IMR-90 (cell line): ENCODE measurements at regions not wholly inside any gene's neighbourhood (a gene's known extent, or its start where the extent isn't known, plus 50 kb on each side); places are given as distances from the start of the nearest gene placed in this dataset.

Experiments
- ATAC-seq: fragments of 200-7000 bp; cut with Tn5 transposase; 2 replicates; pipeline ENCODE4 v1.9.1; 2020; ENCODE audit warnings: low read depth, mild to moderate bottlenecking, moderate library complexity
- BruUV-seq: library from RNA; stranded (reverse); fragments of 400-500 nt; replicated peaks from 2 replicates; lab custom pipeline; 2021; lab: Mats Ljungman, UMichigan
- CTCF ChIA-PET: fragments of 300-600 bp; formaldehyde crosslinking; extraction: SDS; loops from one replicate; lab custom pipeline; 2021; ENCODE audit warnings: antibody characterized with exemption; lab: Yijun Ruan, JAX
- POLR2A ChIA-PET: fragments of 300-600 bp; sonication (Branson Sonifier 250); formaldehyde crosslinking; loops from one replicate; lab custom pipeline; 2022; ENCODE audit warnings: antibody characterized with exemption; ENCODE audit not compliant: unreplicated experiment; lab: Charles Lee
- DNase-seq: peaks from one replicate; pipeline ENCODE4 v3.0.0; 2013
- H2AFZ ChIP-seq: replicated peaks from 2 replicates; pipeline ENCODE3; 2013; ENCODE audit warnings: low read length, mild to moderate bottlenecking; ENCODE audit not compliant: poor library complexity
- H2AK5ac ChIP-seq: 2 replicates; pipeline ENCODE4 v1.6.1; 2013; ENCODE audit warnings: low read depth, low read length, inconsistent platforms
- H2AK9ac ChIP-seq: replicated peaks from 2 replicates; pipeline ENCODE3; 2013; ENCODE audit warnings: mild to moderate bottlenecking, low read depth, low read length, moderate library complexity; ENCODE audit not compliant: poor library complexity
- H2BK120ac ChIP-seq: 2 replicates; pipeline ENCODE4 v1.6.1; 2013; ENCODE audit warnings: low read depth, low read length, inconsistent platforms
- H2BK15ac ChIP-seq: 3 replicates; pipeline ENCODE4 v1.6.1; 2013; ENCODE audit warnings: low read depth, low read length, inconsistent platforms
- H2BK20ac ChIP-seq: 2 replicates; pipeline ENCODE4 v1.6.1; 2013; ENCODE audit warnings: low read depth, mild to moderate bottlenecking, inconsistent platforms, low read length, moderate library complexity
- H2BK5ac ChIP-seq: 2 replicates; pipeline ENCODE4 v1.6.1; 2013; ENCODE audit warnings: mild to moderate bottlenecking, low read depth, low read length, inconsistent platforms; ENCODE audit not compliant: poor library complexity, severe bottlenecking
- H3K14ac ChIP-seq: replicated peaks from 2 replicates; pipeline ENCODE4 v1.6.1; 2013; ENCODE audit warnings: low read depth, low read length, inconsistent platforms
- H3K18ac ChIP-seq: 2 replicates; pipeline ENCODE4 v1.6.1; 2013; ENCODE audit warnings: low read depth, low read length, control low read depth
- H3K23ac ChIP-seq: 2 replicates; pipeline ENCODE4 v1.6.1; 2013; ENCODE audit warnings: low read depth, low read length, inconsistent platforms
- H3K27ac ChIP-seq: 2 replicates; pipeline ENCODE4 v1.5.1; 2013; ENCODE audit warnings: mild to moderate bottlenecking, control low read depth, low read length; ENCODE audit not compliant: insufficient read depth
- H3K27me3 ChIP-seq: 2 replicates; pipeline ENCODE4 v1.6.1; 2013; ENCODE audit warnings: low read length; ENCODE audit not compliant: control insufficient read depth, insufficient read depth
- H3K36me3 ChIP-seq: 2 replicates; pipeline ENCODE4 v1.6.1; 2013; ENCODE audit warnings: low read length, mixed read lengths; ENCODE audit not compliant: control insufficient read depth, insufficient read depth
- H3K4ac ChIP-seq: 2 replicates; pipeline ENCODE4 v1.6.1; 2013; ENCODE audit warnings: low read depth, low read length, inconsistent platforms
- H3K4me1 ChIP-seq: 2 replicates; pipeline ENCODE4 v1.6.1; 2013; ENCODE audit warnings: low read length, mixed read lengths; ENCODE audit not compliant: control insufficient read depth, insufficient read depth
- H3K4me2 ChIP-seq: 2 replicates; pipeline ENCODE4 v1.6.1; 2013; ENCODE audit warnings: low read depth, mild to moderate bottlenecking, control low read depth, low read length, moderate library complexity
- H3K4me3 ChIP-seq: 2 replicates; pipeline ENCODE4 v1.5.1; 2013; ENCODE audit warnings: low read depth, mild to moderate bottlenecking, control low read depth, low read length, moderate library complexity; ENCODE audit not compliant: insufficient read depth
- H3K56ac ChIP-seq: 2 replicates; pipeline ENCODE4 v1.6.1; 2013; ENCODE audit warnings: low read length, inconsistent platforms; ENCODE audit not compliant: insufficient read depth; ENCODE audit errors: extremely low read depth
- H3K79me1 ChIP-seq, 2 experiments: 2 replicates each; pipeline ENCODE4 v1.6.1; 2013; ENCODE audit warnings: low read length in 2 of 2, inconsistent platforms in 1 of 2, low read depth in 1 of 2
- H3K9ac ChIP-seq: 2 replicates; pipeline ENCODE4 v1.6.1; 2013; ENCODE audit warnings: low read depth, low read length, control low read depth
- H3K9me1 ChIP-seq: 2 replicates; pipeline ENCODE4 v1.6.1; 2013; ENCODE audit warnings: low read length, inconsistent platforms; ENCODE audit not compliant: insufficient read depth
- H3K9me3 ChIP-seq: 2 replicates; pipeline ENCODE4 v1.6.1; 2013; ENCODE audit warnings: low read length; ENCODE audit not compliant: control insufficient read depth, insufficient read depth
- H4K20me1 ChIP-seq: 2 replicates; pipeline ENCODE4 v1.6.1; 2013; ENCODE audit warnings: low read length, inconsistent platforms; ENCODE audit not compliant: insufficient read depth
- H4K5ac ChIP-seq: 2 replicates; pipeline ENCODE4 v1.6.1; 2013; ENCODE audit warnings: mild to moderate bottlenecking, low read depth, low read length, control low read depth
- H4K8ac ChIP-seq, 2 experiments: 2 replicates each; pipeline ENCODE4 v1.6.1; 2013; ENCODE audit warnings: low read depth in 2 of 2, low read length in 2 of 2, control low read depth in 1 of 2, inconsistent platforms in 1 of 2
- H4K91ac ChIP-seq: 2 replicates; pipeline ENCODE4 v1.6.1; 2013; ENCODE audit warnings: low read depth, low read length, inconsistent platforms; ENCODE audit not compliant: insufficient read depth
- BHLHE40 ChIP-seq: fragments of 150-350 bp; IDR thresholded peaks from 2 replicates; pipeline ENCODE4 v1.6.1; 2016; ENCODE audit warnings: mild to moderate bottlenecking, low read depth, low read length
- MXI1 ChIP-seq: IDR thresholded peaks from 2 replicates; pipeline ENCODE4 v1.6.1; 2012; ENCODE audit warnings: low read depth, mild to moderate bottlenecking, low read length, moderate library complexity, borderline replicate concordance
- WGBS, 2 experiments: methylation state at CpG; one replicate each; pipeline versions ENCODE4 v1.1.5 to v1.1.7; 2013; ENCODE audit warnings: missing lambda C conversion rate in 2 of 2; ENCODE audit not compliant: insufficient read length in 1 of 2; ENCODE audit errors: extremely low coverage in 2 of 2; 5-methylcytosine and 5-hydroxymethylcytosine counted together
- dilution Hi-C: fragments of 300-500 bp; cut with HindIII; formaldehyde crosslinking; loops from one replicate; pipeline ENCODE4 v1.14.3; 2018; ENCODE audit warnings: low sequenced_read_pairs; ENCODE audit not compliant: unreplicated experiment
- in situ Hi-C: fragments of 300-500 bp; cut with MboI; formaldehyde crosslinking; loops from 3 replicates; pipeline ENCODE4 v1.14.3; 2019; ENCODE audit warnings: low sequenced_read_pairs, inconsistent platforms, mixed read lengths
- intact Hi-C: fragments of 100-400 bp; cut with micrococcal nuclease; formaldehyde crosslinking; loops from 2 replicates; pipeline ENCODE4 v1.10.0; 2022
- TF ChIP-seq, protein P1 (sequence below): fragments of 150-350 bp; IDR thresholded peaks from 2 replicates; pipeline ENCODE4 v1.6.1; 2016; ENCODE audit warnings: low read depth, mild to moderate bottlenecking, low read length, moderate library complexity, borderline replicate concordance

DNA sequence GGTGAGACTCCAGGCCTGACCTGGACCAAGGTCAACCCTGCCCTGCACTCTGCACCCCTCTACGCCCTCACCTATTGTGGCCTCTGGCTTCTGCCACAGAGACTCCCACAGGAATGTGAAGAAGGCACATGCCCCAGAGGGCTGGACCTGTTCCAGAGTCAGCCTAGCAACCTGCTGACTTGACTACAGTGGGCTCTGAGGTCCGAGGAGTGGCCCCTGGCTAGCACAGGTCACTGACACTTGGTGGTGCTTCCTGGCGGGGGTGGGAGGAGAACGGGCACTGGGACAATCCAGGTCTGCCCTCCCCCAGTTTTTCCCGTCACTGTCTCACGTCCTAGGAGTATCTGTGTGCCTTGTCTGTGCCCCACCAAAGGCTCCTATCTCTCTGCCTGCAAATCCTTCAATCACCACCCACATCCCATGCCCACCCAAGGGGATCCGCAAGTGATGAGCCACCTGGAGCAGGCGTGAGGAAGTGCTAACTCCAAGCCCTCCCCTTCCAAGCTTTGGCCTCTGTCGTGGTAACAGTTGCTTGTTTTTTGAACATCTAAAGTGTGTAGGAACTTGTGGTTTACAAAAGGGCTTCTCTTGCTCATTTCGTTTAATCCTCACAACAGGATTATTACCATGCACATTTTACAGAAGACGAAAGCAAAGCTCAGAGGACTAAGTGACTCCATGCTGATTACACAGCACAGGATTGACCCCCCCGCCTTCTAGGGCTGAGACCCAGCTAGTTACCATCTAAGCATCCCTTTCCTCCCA is 86.2 kb downstream of the MCFD2 start:
- CTCF ChIA-PET = interaction anchor here (1.1 kb wide), 1 partner anchor 51 kb away, joined by 3 read pairs; no protein-coding TSS in a partner anchor
- peak overlapping the region; percentile 99 for H2AK5ac ChIP-seq
- no peak overlapping the region for H3K9ac ChIP-seq
- peak overlapping the region; percentile 97; the same call in 2 of the 3 replicates for H2BK15ac ChIP-seq
- H4K8ac ChIP-seq = peak overlapping the region; percentile 88 to 90; a peak in 3 of 4 replicates
- peak overlapping the region; percentile 95 for H4K91ac ChIP-seq
- peak overlapping the region; percentile 95 for H3K4ac ChIP-seq
- TF ChIP-seq, protein P1, sequence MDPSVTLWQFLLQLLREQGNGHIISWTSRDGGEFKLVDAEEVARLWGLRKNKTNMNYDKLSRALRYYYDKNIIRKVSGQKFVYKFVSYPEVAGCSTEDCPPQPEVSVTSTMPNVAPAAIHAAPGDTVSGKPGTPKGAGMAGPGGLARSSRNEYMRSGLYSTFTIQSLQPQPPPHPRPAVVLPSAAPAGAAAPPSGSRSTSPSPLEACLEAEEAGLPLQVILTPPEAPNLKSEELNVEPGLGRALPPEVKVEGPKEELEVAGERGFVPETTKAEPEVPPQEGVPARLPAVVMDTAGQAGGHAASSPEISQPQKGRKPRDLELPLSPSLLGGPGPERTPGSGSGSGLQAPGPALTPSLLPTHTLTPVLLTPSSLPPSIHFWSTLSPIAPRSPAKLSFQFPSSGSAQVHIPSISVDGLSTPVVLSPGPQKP = no peak
- TF ChIP-seq MXI1 (no peak), BHLHE40 (no peak)
- peak overlapping the region; percentile 89 for H2BK120ac ChIP-seq
- ATAC-seq (no peak), DNase-seq (no peak)
- H3K4me2 ChIP-seq = no peak overlapping the region
- H3K23ac ChIP-seq = peak overlapping the region; percentile 8; the same call in 1 of the 2 replicates
- peak overlapping the region; percentile 97 for H3K27ac ChIP-seq
- peaks cover 7% of the 10 kb centered on the region for H3K9me3 ChIP-seq
- peak overlapping the region; percentile 16 for H2AFZ ChIP-seq
- peak overlapping the region; percentile 98 for H3K18ac ChIP-seq
- no peaks in the 10 kb centered on the region for H4K20me1 ChIP-seq
- H3K79me1 ChIP-seq = peaks cover 0 to 46% of the 10 kb centered on the region in 2 experiments; a peak in 2 of 4 replicates
- no TSS peak for BruUV-seq
- intact Hi-C loops = no loop called here
- H3K9me1 ChIP-seq = peaks cover 37% of the 10 kb centered on the region
- H3K4me3 ChIP-seq = no peak overlapping the region
- H3K27me3 ChIP-seq = no peaks in the 10 kb centered on the region
- H3K14ac ChIP-seq = peak overlapping the region; percentile 85
- H3K4me1 ChIP-seq = peaks cover 44% of the 10 kb centered on the region
- H3K56ac ChIP-seq = no peak overlapping the region
- peak overlapping the region; percentile 99 for H4K5ac ChIP-seq
- H2BK5ac ChIP-seq = peak overlapping the region; percentile 97
- in situ Hi-C loops = no loop called here
- dilution Hi-C loops = no loop called here
- H3K36me3 ChIP-seq = no peaks in the 10 kb centered on the region
- H2BK20ac ChIP-seq = peak overlapping the region; percentile 94
- POLR2A ChIA-PET = no interaction called here
- no CpG with 5 or more reads among the region's 12 CpGs for WGBS, 2 experiments
- peak overlapping the region; percentile 57 for H2AK9ac ChIP-seq
